ENCODE measurements at regions not wholly inside any gene's neighbourhood (a gene's known extent, or its start where the extent isn't known, plus 50 kb on each side); places are given as distances from the start of the nearest gene placed in this dataset.
"Not testable (repeated sequence)": the region's sequence is repeated elsewhere in the genome, so short reads cannot be mapped to it uniquely, and the experiment has no call there.

GRCh38 chrX:51215856-51216255 lies 116.8 kb upstream of the NUDT10 start:
- no peak for TF ChIP-seq CTCF (conservative IDR thresholded peaks at IDR 0.05; ENCODE audit: low read depth, low read length)
- DNase-seq (ENCODE audit: low read depth), result no peak
- no peak overlapping the region for H3K4me3 ChIP-seq (ENCODE audit: low read length)

- no peak overlapping the region for H3K4me3 ChIP-seq (ENCODE audit: low read length)
- no peak for TF ChIP-seq CTCF (conservative IDR thresholded peaks at IDR 0.05; ENCODE audit: low read depth, low read length)
- DNase-seq (ENCODE audit: low read depth), result no peak
Measured at GRCh38 chrX:51242212-51242611, 90.4 kb upstream of the NUDT10 start.

GRCh38 chrX:51257490-51257889 lies 75.1 kb upstream of the NUDT10 start:
- no peak overlapping the region for H3K4me3 ChIP-seq (ENCODE audit: low read length)
- DNase-seq (ENCODE audit: low read depth), result no peak
- no peak for TF ChIP-seq CTCF (conservative IDR thresholded peaks at IDR 0.05; ENCODE audit: low read depth, low read length)

GRCh38 chrX:51262271-51262670 lies 70.4 kb upstream of the NUDT10 start:
- H3K4me3 ChIP-seq (ENCODE audit: low read length); DNase-seq (ENCODE audit: low read depth): not testable (repeated sequence)

GRCh38 chrX:51272638-51273037 lies 60.0 kb upstream of the NUDT10 start:
- TF ChIP-seq CTCF (conservative IDR thresholded peaks at IDR 0.05; ENCODE audit: low read depth, low read length), result no peak
- DNase-seq (ENCODE audit: low read depth), result no peak
- no peak overlapping the region for H3K4me3 ChIP-seq (ENCODE audit: low read length)

GRCh38 chrX:51281758-51282318 lies 50.8 kb upstream of the NUDT10 start:
- no peak overlapping the region for H3K4me3 ChIP-seq (ENCODE audit: low read length)
- DNase-seq (ENCODE audit: low read depth), result no peak
- no peak for TF ChIP-seq CTCF (conservative IDR thresholded peaks at IDR 0.05; ENCODE audit: low read depth, low read length)

Data from retinal pigment epithelial cell (primary cell).